ENCODE measurements at regions not wholly inside any gene's neighbourhood (a gene's known extent, or its start where the extent isn't known, plus 50 kb on each side); places are given as distances from the start of the nearest gene placed in this dataset.

DNA sequence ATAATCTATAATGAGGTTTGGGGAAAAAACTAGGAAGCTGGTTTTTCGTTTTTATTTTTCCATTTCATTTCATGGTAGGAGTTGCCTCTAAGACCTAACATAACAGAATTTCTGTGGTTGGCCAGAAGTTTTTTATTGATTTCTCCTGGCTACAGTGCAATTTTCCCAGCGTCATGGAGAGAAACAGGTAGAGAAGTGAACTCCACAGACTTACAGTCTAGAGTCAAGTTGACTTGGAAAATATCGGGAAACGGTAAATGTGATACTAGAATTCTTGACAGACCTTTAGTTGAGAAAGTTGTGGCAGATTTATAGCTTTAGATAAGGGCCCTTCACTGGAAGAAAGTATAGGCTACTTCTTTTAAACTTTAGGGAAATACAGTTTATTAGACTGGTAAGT, 238.3 kb downstream of the DOK5 start:
- DNase-seq, result no peak

DNA sequence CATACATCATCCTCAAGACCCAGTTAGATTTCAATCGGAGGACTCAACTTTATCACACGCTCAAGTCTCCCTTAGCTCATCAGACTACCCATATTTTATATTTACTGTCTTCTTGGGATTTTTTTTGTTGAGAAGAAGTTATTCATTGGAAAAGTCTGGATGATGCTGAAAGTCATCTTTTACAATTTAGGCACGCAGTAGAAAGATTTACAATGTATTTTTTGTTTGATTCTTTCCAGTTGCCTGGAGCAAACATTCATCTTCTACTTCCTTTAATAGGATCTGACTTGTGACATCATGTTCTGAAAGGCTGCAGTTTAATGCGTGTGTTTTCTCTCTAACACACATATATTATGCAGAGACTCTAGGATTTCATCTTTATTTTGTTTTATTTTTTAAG, 235.7 kb downstream of the DOK5 start:
- DNase-seq, result no peak

DNA sequence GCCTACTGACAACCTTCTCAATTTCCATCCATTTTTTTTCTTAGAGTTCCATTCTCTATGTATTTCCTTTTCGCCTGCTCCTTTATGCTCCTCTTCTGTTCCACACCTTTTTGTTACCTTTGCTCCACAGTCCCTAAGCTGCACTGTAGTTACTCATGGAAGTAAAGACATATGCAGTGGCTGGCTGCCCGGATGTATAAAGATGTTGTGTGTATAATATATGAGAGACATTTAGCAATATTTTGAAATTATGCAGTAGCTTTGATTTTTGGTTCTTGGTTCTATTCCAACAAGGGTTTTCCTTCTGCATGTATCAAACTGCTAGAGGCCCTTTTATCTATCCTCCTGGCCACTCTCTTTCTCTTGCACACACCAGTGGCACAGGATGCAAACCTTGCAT, 234.9 kb downstream of the DOK5 start:
- DNase-seq, result no peak

DNA sequence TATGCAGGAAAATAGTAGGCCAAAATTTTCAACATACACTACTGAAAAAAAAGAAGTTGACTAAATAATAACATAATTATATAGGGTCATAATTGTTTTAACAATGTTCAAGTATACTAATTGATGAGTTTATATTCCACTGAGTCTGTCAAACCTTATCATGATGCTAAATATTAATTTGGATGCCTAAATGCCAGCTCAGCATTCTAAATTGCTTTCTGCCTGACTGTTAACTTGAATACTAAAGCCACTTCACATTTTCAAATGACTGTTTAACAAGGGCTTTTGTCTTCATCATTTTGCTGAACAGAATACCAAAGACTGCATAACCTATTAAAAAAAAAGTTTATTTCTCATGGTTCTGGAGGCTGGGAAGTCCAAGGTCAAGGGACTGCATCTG, 232.8 kb downstream of the DOK5 start:
- DNase-seq, result no peak

DNA sequence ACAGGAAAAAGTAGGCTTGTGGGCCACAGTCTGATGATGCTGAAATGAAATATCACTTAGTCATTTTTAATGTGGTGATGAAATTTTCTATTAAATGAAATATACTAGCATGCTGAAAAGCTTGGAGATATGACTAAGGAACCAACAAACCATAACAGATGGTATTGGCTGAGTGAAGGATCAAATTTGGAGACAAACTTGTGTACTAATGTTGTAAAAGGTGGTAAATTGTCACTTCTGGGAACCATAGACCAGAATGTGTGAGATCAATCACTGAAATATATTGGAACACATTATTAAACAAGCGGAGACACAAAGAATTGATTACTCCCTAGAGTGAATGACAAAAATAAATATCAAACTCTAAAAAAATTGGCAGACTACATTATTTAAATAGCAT, 232.4 kb downstream of the DOK5 start:
- no peak for DNase-seq

DNA sequence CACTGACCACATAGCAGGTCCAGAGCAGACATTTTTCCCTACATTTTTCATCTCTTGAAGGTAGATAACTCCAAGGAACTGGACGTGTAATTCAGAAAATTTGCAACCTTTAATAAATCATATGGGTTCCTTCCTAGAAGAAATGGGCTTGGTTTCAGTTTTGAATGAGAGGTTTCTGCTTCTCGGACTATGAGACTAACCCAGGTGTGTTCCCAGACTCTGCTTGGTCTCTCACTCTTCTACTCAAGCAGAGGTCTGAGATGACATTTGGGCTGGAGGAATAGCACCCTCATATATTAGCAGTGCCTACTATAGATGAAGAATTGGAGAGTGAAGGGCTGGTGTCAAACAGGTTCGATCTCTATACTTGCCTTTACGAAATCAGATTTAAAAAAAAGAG, 231.2 kb downstream of the DOK5 start:
- DNase-seq, result no peak

DNA sequence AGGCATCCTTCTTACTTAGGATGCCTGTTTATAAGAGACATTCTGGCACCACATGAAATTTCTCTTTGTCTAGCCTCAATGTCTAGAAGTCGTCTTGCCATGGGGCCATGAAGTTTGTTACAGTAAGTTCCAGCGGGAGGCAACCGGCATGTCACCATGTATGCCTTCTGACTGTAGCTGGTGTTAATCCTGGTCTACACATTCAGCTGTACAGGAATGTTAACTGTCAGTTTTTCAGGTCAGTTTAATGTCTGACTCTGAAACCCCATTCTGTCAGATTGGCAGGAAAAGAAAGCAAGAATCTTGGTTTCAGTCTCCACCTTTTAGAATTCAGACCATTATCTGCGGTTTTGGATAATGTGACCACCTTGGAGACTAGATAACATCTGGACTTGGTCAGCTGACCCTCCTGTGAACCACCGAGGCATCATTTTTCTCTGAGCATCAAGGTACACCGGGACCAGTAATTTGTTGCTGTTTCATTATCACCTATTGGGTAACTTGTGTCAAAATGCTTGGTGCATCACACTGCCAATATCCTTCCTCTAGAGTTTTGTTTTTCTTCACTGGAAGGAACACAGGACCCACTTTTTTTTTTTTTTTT, 228.7 kb downstream of the DOK5 start:
- no peak for DNase-seq

Data from NCI-H526 treated with DMSO at 0.1 percent for 48 hours (cell line).